ENCODE measurements at regions not wholly inside any gene's neighbourhood (a gene's known extent, or its start where the extent isn't known, plus 50 kb on each side); places are given as distances from the start of the nearest gene placed in this dataset.

DNA sequence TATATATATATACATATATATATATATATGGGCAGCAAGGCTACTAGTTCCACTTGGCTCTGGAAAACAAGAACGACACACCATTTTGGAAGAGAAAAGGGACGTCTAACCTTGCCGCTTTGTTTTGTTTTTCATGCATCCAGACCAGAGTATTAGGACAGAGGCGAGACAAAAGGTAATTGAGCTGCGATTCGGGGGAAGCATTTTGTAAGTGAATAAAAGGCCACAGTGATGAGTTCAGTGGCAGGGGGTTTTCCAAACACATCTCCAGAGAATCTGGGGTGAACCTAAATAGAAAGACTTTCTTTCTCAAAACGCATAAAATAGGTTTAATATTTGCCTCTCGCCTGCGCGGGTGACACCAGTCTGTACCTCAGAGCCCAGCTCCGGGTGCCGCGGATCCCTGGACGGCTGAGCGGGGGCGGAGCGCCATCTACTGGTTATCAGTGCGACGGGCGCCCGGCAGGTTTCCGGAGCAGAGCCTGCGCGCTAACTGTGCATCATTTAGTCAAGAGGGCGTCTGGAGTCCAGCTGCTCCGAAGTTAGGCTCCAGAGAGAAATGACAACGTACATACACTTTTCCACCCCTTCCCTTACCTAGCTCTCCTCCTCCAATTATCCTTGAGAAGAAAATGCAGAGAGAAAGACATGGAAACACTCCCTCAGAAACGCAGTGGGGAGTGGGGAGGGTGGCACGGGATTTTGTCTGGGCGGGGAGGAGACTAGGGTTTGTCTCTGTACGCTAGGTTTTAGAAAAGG, 262.3 kb downstream of the TBC1D4 start:
- peak; percentile 55 to 81 for DNase-seq
- Histone ChIP-seq H3K9me3 (ENCODE audit: control insufficient read depth in 2 of 2, insufficient read depth in 1 of 2, low read depth in 1 of 2, low read length in 1 of 2) (peaks cover 0 to 3% of the 10 kb centered on the region in 2 donors), H3K27me3 (ENCODE audit: control insufficient read depth in 3 of 3, insufficient read depth in 3 of 3, low read length in 3 of 3) (peaks cover 0 to 15% (median 5%) of the 10 kb centered on the region in 3 donors), H3K27ac (ENCODE audit: low read depth in 1 of 3, low read length in 2 of 3) (no peak overlapping the region), H3K4me1 (ENCODE audit: control insufficient read depth in 3 of 3, insufficient read depth in 2 of 3, low read depth in 1 of 3, low read length in 2 of 3) (no peaks in the 10 kb centered on the region), H3K4me3 (ENCODE audit: low read depth in 1 of 3, low read length in 3 of 3) (peak overlapping the region in 1 of 3 donors; percentile 12), H3K36me3 (ENCODE audit: control insufficient read depth in 3 of 3, insufficient read depth in 2 of 3, low read depth in 1 of 3, low read length in 3 of 3) (no peaks in the 10 kb centered on the region)
- FAIRE-seq = no peak
- 9 to 12% (median 10%) methylated on average over 31 of the region's 31 CpGs for WGBS, 3 donors

DNA sequence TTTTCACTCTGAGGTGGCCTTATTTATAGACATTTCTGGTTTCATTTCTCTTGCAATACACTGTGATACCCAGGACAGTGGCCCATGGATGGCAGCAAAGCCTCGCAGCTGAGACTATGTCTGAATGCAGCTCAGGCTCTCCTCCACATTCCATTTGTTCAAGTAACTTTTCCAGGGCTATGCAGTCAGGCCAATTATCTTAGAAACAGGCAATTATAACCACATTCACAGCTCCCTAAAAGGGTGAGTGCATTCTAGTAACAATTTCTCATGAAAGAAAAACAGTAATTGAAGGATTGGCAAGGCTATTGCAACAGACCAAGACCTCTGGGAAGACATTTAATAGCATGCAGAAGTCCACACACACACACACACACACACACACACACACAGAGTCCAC, 264.0 kb downstream of the TBC1D4 start:
- H3K4me1 ChIP-seq (ENCODE audit: control insufficient read depth in 3 of 3, insufficient read depth in 2 of 3, low read depth in 1 of 3, low read length in 2 of 3) = no peaks in the 10 kb centered on the region
- H3K27me3 ChIP-seq (ENCODE audit: control insufficient read depth in 3 of 3, insufficient read depth in 3 of 3, low read length in 3 of 3) = peaks cover 2 to 19% (median 5%) of the 10 kb centered on the region in 3 donors
- WGBS, 3 donors = 31 to 41% (median 38%) methylated on average over 1 of the region's 1 CpG
- H3K4me3 ChIP-seq (ENCODE audit: low read depth in 1 of 3, low read length in 3 of 3) = no peak overlapping the region
- no peaks in the 10 kb centered on the region for H3K36me3 ChIP-seq (ENCODE audit: control insufficient read depth in 3 of 3, insufficient read depth in 2 of 3, low read depth in 1 of 3, low read length in 3 of 3)
- no peak overlapping the region for H3K27ac ChIP-seq (ENCODE audit: low read depth in 1 of 3, low read length in 2 of 3)
- FAIRE-seq (no peak), DNase-seq (no peak)
- H3K9me3 ChIP-seq (ENCODE audit: control insufficient read depth in 2 of 2, insufficient read depth in 1 of 2, low read depth in 1 of 2, low read length in 1 of 2) = peaks cover 0 to 3% of the 10 kb centered on the region in 2 donors

GRCh38 chr13:75216038-75216437, 265.9 kb downstream of the TBC1D4 start:
- Histone ChIP-seq H3K27ac (ENCODE audit: low read depth in 1 of 3, low read length in 2 of 3) (no peak overlapping the region), H3K27me3 (ENCODE audit: control insufficient read depth in 3 of 3, insufficient read depth in 3 of 3, low read length in 3 of 3) (peaks cover 2 to 19% (median 5%) of the 10 kb centered on the region in 3 donors), H3K9me3 (ENCODE audit: control insufficient read depth in 2 of 2, insufficient read depth in 1 of 2, low read depth in 1 of 2, low read length in 1 of 2) (no peaks in the 10 kb centered on the region), H3K4me3 (ENCODE audit: low read depth in 1 of 3, low read length in 3 of 3) (no peak overlapping the region), H3K4me1 (ENCODE audit: control insufficient read depth in 3 of 3, insufficient read depth in 2 of 3, low read depth in 1 of 3, low read length in 2 of 3) (no peaks in the 10 kb centered on the region), H3K36me3 (ENCODE audit: control insufficient read depth in 3 of 3, insufficient read depth in 2 of 3, low read depth in 1 of 3, low read length in 3 of 3) (no peaks in the 10 kb centered on the region)
- no peak for FAIRE-seq
- no peak for DNase-seq
- WGBS, 3 donors = 19 to 31% (median 25%) methylated on average over 7 of the region's 7 CpGs

- WGBS, 3 donors = 86 to 95% (median 90%) methylated on average over 2 of the region's 2 CpGs
Observed at GRCh38 chr13:75214846-75215245, 267.1 kb downstream of the TBC1D4 start.

DNA sequence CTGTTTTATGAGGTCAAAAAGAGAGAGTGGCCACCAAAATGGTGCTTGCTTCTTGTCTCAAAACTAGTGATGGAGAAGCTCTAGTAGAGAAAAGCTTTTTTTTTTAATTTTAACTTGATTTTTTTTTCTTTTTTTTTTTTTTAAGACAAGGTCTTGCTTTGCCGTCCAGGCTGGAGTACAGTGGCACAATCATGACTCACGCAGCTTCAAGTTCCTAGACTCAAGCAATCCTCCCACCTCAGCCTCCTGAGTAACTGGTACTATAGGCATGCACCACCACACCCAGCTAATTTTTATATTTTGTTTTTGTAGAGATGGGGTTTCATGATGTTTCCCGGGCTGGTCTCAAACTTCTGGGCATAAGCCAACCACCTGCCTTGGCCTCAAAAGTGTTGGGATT, 279.0 kb downstream of the TBC1D4 start:
- Histone ChIP-seq H3K27me3 (ENCODE audit: control insufficient read depth in 3 of 3, insufficient read depth in 3 of 3, low read length in 3 of 3) (no peaks in the 10 kb centered on the region), H3K36me3 (ENCODE audit: control insufficient read depth in 3 of 3, insufficient read depth in 2 of 3, low read depth in 1 of 3, low read length in 3 of 3) (no peaks in the 10 kb centered on the region), H3K9me3 (ENCODE audit: control insufficient read depth in 2 of 2, insufficient read depth in 1 of 2, low read depth in 1 of 2, low read length in 1 of 2) (peaks cover 0 to 3% of the 10 kb centered on the region in 2 donors), H3K27ac (ENCODE audit: low read depth in 1 of 3, low read length in 2 of 3) (no peak overlapping the region), H3K4me3 (ENCODE audit: low read depth in 1 of 3, low read length in 3 of 3) (no peak overlapping the region), H3K4me1 (ENCODE audit: control insufficient read depth in 3 of 3, insufficient read depth in 2 of 3, low read depth in 1 of 3, low read length in 2 of 3) (no peaks in the 10 kb centered on the region)
- no peak for FAIRE-seq
- no peak for DNase-seq
- 87 to 96% (median 87%) methylated on average over 3 of the region's 3 CpGs for WGBS, 3 donors

More at GRCh38 chr13:75214846-75215245, 267.1 kb downstream of the TBC1D4 start:
- no peak for FAIRE-seq
- Histone ChIP-seq H3K27ac (ENCODE audit: low read depth in 1 of 3, low read length in 2 of 3) (no peak overlapping the region), H3K27me3 (ENCODE audit: control insufficient read depth in 3 of 3, insufficient read depth in 3 of 3, low read length in 3 of 3) (peaks cover 0 to 19% (median 2%) of the 10 kb centered on the region in 3 donors), H3K36me3 (ENCODE audit: control insufficient read depth in 3 of 3, insufficient read depth in 2 of 3, low read depth in 1 of 3, low read length in 3 of 3) (no peaks in the 10 kb centered on the region), H3K4me1 (ENCODE audit: control insufficient read depth in 3 of 3, insufficient read depth in 2 of 3, low read depth in 1 of 3, low read length in 2 of 3) (no peaks in the 10 kb centered on the region), H3K4me3 (ENCODE audit: low read depth in 1 of 3, low read length in 3 of 3) (no peak overlapping the region), H3K9me3 (ENCODE audit: control insufficient read depth in 2 of 2, insufficient read depth in 1 of 2, low read depth in 1 of 2, low read length in 1 of 2) (no peaks in the 10 kb centered on the region)
- no peak for DNase-seq

DNA sequence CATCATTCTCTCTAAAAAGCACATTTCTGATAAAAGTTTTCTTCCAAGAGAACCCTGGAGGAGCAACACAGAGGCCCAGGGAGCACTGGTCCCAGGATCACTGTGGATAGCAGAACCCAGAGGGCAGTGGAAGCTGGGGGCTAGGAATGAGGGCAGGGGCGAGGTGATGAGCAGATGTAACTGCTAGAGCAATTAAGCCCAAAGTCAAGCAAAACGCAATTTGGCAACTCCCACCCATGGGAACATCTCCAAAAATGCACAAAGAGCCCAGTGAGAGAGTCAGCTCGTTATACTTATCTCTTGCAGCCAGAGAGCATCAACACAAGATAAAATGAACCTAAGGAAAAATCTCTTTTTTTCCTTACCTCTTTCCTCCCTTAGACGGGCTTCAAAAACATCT, 284.2 kb downstream of the TBC1D4 start:
- Histone ChIP-seq H3K4me1 (ENCODE audit: control insufficient read depth in 3 of 3, insufficient read depth in 2 of 3, low read depth in 1 of 3, low read length in 2 of 3) (no peaks in the 10 kb centered on the region), H3K27ac (ENCODE audit: low read depth in 1 of 3, low read length in 2 of 3) (no peak overlapping the region), H3K27me3 (ENCODE audit: control insufficient read depth in 3 of 3, insufficient read depth in 3 of 3, low read length in 3 of 3) (no peaks in the 10 kb centered on the region), H3K9me3 (ENCODE audit: control insufficient read depth in 2 of 2, insufficient read depth in 1 of 2, low read depth in 1 of 2, low read length in 1 of 2) (no peaks in the 10 kb centered on the region), H3K36me3 (ENCODE audit: control insufficient read depth in 3 of 3, insufficient read depth in 2 of 3, low read depth in 1 of 3, low read length in 3 of 3) (no peaks in the 10 kb centered on the region), H3K4me3 (ENCODE audit: low read depth in 1 of 3, low read length in 3 of 3) (no peak overlapping the region)
- FAIRE-seq (no peak), DNase-seq (no peak)
- 27 to 44% (median 32%) methylated on average over 4 of the region's 4 CpGs for WGBS, 3 donors

GRCh38 chr13:75196147-75196837, 285.7 kb downstream of the TBC1D4 start:
- DNase-seq (no peak), FAIRE-seq (no peak)
- 69 to 72% (median 70%) methylated on average over 4 of the region's 4 CpGs for WGBS, 3 donors

DNA sequence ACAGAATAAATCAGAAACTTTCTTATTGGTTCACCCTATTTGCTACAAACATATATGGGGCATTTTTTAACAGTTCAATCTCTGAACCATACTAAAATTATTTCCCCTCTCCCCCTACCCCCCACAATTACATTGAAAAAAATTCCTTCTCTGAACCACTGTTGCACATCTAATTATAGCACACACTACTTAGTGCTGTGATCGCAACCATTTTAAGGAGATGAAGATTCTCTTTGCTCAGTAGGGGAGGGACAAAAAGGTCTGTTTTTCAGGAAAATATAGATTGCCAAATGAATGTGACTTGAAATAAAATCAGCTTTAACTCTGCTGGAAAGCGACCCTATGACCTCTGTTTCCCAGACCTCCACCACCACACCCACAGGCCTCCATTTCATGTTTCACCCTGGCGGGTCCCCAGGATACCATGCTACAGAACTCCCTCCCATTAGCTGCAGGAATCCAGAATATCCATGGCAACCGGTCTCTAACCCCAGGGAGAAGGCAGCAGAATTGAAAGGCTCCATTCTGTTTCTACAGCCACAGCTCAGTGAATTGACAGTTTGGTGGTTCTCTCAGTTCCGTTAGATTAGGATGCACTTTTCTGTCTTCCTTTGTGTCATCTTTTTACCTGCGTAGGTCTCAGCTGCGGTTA, 286.3 kb downstream of the TBC1D4 start:
- no peaks in the 10 kb centered on the region for H3K36me3 ChIP-seq (ENCODE audit: control insufficient read depth in 3 of 3, insufficient read depth in 2 of 3, low read depth in 1 of 3, low read length in 3 of 3)
- FAIRE-seq (no peak), DNase-seq (no peak)
- H3K27me3 ChIP-seq (ENCODE audit: control insufficient read depth in 3 of 3, insufficient read depth in 3 of 3, low read length in 3 of 3) = no peaks in the 10 kb centered on the region
- H3K9me3 ChIP-seq (ENCODE audit: control insufficient read depth in 2 of 2, insufficient read depth in 1 of 2, low read depth in 1 of 2, low read length in 1 of 2) = no peaks in the 10 kb centered on the region
- WGBS, 3 donors = 72 to 81% (median 74%) methylated on average over 7 of the region's 7 CpGs
- H3K4me3 ChIP-seq (ENCODE audit: low read depth in 1 of 3, low read length in 3 of 3) = no peak overlapping the region
- no peaks in the 10 kb centered on the region for H3K4me1 ChIP-seq (ENCODE audit: control insufficient read depth in 3 of 3, insufficient read depth in 2 of 3, low read depth in 1 of 3, low read length in 2 of 3)
- H3K27ac ChIP-seq (ENCODE audit: low read depth in 1 of 3, low read length in 2 of 3) = no peak overlapping the region

More at GRCh38 chr13:75196147-75196837, 285.7 kb downstream of the TBC1D4 start:
- Histone ChIP-seq H3K4me1 (ENCODE audit: control insufficient read depth in 3 of 3, insufficient read depth in 2 of 3, low read depth in 1 of 3, low read length in 2 of 3) (no peaks in the 10 kb centered on the region), H3K9me3 (ENCODE audit: control insufficient read depth in 2 of 2, insufficient read depth in 1 of 2, low read depth in 1 of 2, low read length in 1 of 2) (no peaks in the 10 kb centered on the region), H3K27me3 (ENCODE audit: control insufficient read depth in 3 of 3, insufficient read depth in 3 of 3, low read length in 3 of 3) (no peaks in the 10 kb centered on the region), H3K36me3 (ENCODE audit: control insufficient read depth in 3 of 3, insufficient read depth in 2 of 3, low read depth in 1 of 3, low read length in 3 of 3) (no peaks in the 10 kb centered on the region), H3K27ac (ENCODE audit: low read depth in 1 of 3, low read length in 2 of 3) (no peak overlapping the region), H3K4me3 (ENCODE audit: low read depth in 1 of 3, low read length in 3 of 3) (no peak overlapping the region)
